Mesothelial cell of epicardium (in vitro differentiated cells): ENCODE measurements at regions not wholly inside any gene's neighbourhood (a gene's known extent, or its start where the extent isn't known, plus 50 kb on each side); places are given as distances from the start of the nearest gene placed in this dataset.
"Not testable (repeated sequence)": the region's sequence is repeated elsewhere in the genome, so short reads cannot be mapped to it uniquely, and the experiment has no call there.

ENCODE experiments used
- DNase-seq, 2 experiments: peaks; one replicate each; pipeline ENCODE4 v3.0.0; 2021; ENCODE audit warnings: low spot score in 2 of 2; ENCODE audit not compliant: unreplicated experiment in 2 of 2
- H3K27ac Mint-ChIP-seq: 2 replicates; pipeline ENCODE4 v1.8.0; 2021; ENCODE audit warnings: mixed read lengths
- H3K27me3 Mint-ChIP-seq: 2 replicates; pipeline ENCODE4 v1.8.0; 2021; ENCODE audit warnings: low read depth, mixed read lengths
- H3K36me3 Mint-ChIP-seq: 2 replicates; pipeline ENCODE4 v1.8.0; 2021; ENCODE audit warnings: mixed read lengths
- H3K4me1 Mint-ChIP-seq: 2 replicates; pipeline ENCODE4 v1.8.0; 2021; ENCODE audit warnings: mixed read lengths
- H3K4me3 Mint-ChIP-seq: 2 replicates; pipeline ENCODE4 v1.8.0; 2021; ENCODE audit warnings: mild to moderate bottlenecking, moderate library complexity, mixed read lengths
- H3K9me3 Mint-ChIP-seq: 2 replicates; pipeline ENCODE4 v1.8.0; 2021; ENCODE audit warnings: mixed read lengths
- TF ChIP-seq, protein P1 (sequence below): fragments of 200-600 bp; sonication (generic); IDR thresholded peaks from one replicate; pipeline ENCODE4 v1.5.0; 2021; ENCODE audit warnings: antibody characterized with exemption; ENCODE audit not compliant: unreplicated experiment

DNA sequence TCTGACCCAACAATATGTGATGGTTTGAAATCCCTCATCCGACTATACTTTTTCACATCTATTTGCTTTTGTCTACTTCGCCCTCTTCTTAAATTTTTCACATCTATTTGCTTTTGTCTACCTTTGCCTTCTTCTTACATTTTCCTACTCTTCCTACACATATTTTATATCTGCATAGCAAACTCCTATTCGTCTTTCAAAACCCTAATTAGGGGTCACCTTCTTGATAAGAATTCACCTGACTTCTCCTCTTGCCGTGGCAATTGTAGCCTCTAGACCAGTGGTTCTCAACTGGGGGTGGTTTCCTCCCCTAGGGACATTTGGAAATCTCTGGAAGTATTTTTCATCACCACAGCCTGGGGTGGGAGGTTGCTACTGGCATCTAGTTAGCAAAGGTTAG lies 607.4 kb downstream of the NTRK3 start:
- H3K27ac Mint-ChIP-seq: no peak overlapping the region
- no peaks in the 10 kb centered on the region for H3K9me3 Mint-ChIP-seq
- no peak overlapping the region for H3K4me3 Mint-ChIP-seq
- no peaks in the 10 kb centered on the region for H3K36me3 Mint-ChIP-seq
- DNase-seq: no peak
- TF ChIP-seq, protein P1, sequence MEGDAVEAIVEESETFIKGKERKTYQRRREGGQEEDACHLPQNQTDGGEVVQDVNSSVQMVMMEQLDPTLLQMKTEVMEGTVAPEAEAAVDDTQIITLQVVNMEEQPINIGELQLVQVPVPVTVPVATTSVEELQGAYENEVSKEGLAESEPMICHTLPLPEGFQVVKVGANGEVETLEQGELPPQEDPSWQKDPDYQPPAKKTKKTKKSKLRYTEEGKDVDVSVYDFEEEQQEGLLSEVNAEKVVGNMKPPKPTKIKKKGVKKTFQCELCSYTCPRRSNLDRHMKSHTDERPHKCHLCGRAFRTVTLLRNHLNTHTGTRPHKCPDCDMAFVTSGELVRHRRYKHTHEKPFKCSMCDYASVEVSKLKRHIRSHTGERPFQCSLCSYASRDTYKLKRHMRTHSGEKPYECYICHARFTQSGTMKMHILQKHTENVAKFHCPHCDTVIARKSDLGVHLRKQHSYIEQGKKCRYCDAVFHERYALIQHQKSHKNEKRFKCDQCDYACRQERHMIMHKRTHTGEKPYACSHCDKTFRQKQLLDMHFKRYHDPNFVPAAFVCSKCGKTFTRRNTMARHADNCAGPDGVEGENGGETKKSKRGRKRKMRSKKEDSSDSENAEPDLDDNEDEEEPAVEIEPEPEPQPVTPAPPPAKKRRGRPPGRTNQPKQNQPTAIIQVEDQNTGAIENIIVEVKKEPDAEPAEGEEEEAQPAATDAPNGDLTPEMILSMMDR: no peak
- H3K27me3 Mint-ChIP-seq: peaks cover 3% of the 10 kb centered on the region
- H3K4me1 Mint-ChIP-seq: no peaks in the 10 kb centered on the region

- H3K4me3 Mint-ChIP-seq: no peak overlapping the region
Observed at GRCh38 chr15:87648278-87648677, 608.3 kb downstream of the NTRK3 start.

GRCh38 chr15:87645723-87646122 lies 610.8 kb downstream of the NTRK3 start:
- H3K36me3 Mint-ChIP-seq: no peaks in the 10 kb centered on the region
- peaks cover 3% of the 10 kb centered on the region for H3K27me3 Mint-ChIP-seq
- H3K9me3 Mint-ChIP-seq: no peaks in the 10 kb centered on the region
- DNase-seq: no peak
- no peak overlapping the region for H3K27ac Mint-ChIP-seq
- H3K4me1 Mint-ChIP-seq: no peaks in the 10 kb centered on the region
- H3K4me3 Mint-ChIP-seq: no peak overlapping the region
- TF ChIP-seq, protein P1: no peak

More at GRCh38 chr15:87648278-87648677, 608.3 kb downstream of the NTRK3 start:
- no peak for DNase-seq
- peaks cover 3% of the 10 kb centered on the region for H3K27me3 Mint-ChIP-seq
- no peaks in the 10 kb centered on the region for H3K9me3 Mint-ChIP-seq
- H3K36me3 Mint-ChIP-seq: no peaks in the 10 kb centered on the region
- TF ChIP-seq, protein P1: no peak
- no peaks in the 10 kb centered on the region for H3K4me1 Mint-ChIP-seq
- no peak overlapping the region for H3K27ac Mint-ChIP-seq

DNA sequence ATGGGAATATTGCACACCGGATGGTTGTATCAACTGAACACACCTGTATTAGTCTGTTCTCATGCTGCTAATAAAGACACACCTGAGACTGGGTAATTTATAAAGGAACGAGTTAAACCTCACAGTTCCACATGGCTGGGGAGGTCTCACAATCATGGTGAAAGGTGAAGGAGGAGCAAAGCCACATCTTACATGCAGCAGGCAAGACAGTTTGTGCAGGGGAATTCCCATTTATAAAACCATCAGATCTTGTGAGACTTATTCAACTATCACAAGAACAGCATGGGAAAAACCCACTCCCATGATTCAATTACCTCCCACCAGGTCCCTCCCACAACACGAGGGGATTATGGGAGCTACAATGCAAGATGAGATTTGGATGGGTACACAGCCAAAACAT lies 613.5 kb downstream of the NTRK3 start:
- not testable (repeated sequence) for H3K4me1 Mint-ChIP-seq, DNase-seq, H3K4me3 Mint-ChIP-seq, H3K27me3 Mint-ChIP-seq, H3K36me3 Mint-ChIP-seq, H3K27ac Mint-ChIP-seq, H3K9me3 Mint-ChIP-seq

- TF ChIP-seq, protein P1: no peak
- H3K4me3 Mint-ChIP-seq: no peak overlapping the region
- H3K27me3 Mint-ChIP-seq: peaks cover 9% of the 10 kb centered on the region
- no peaks in the 10 kb centered on the region for H3K4me1 Mint-ChIP-seq
- H3K27ac Mint-ChIP-seq: no peak overlapping the region
- DNase-seq: no peak
- H3K36me3 Mint-ChIP-seq: no peaks in the 10 kb centered on the region
- no peaks in the 10 kb centered on the region for H3K9me3 Mint-ChIP-seq
Observed at GRCh38 chr15:87639305-87640011, 617.1 kb downstream of the NTRK3 start.

GRCh38 chr15:87638554-87639083 lies 617.9 kb downstream of the NTRK3 start:
- H3K9me3 Mint-ChIP-seq: no peaks in the 10 kb centered on the region
- no peaks in the 10 kb centered on the region for H3K4me1 Mint-ChIP-seq
- H3K4me3 Mint-ChIP-seq: no peak overlapping the region
- no peak overlapping the region for H3K27ac Mint-ChIP-seq
- no peaks in the 10 kb centered on the region for H3K36me3 Mint-ChIP-seq
- DNase-seq: no peak
- TF ChIP-seq, protein P1: no peak
- peaks cover 12% of the 10 kb centered on the region for H3K27me3 Mint-ChIP-seq
